ENCODE measurements at regions not wholly inside any gene's neighbourhood (a gene's known extent, or its start where the extent isn't known, plus 50 kb on each side); places are given as distances from the start of the nearest gene placed in this dataset.
"Not testable (repeated sequence)": the region's sequence is repeated elsewhere in the genome, so short reads cannot be mapped to it uniquely, and the experiment has no call there.

DNA sequence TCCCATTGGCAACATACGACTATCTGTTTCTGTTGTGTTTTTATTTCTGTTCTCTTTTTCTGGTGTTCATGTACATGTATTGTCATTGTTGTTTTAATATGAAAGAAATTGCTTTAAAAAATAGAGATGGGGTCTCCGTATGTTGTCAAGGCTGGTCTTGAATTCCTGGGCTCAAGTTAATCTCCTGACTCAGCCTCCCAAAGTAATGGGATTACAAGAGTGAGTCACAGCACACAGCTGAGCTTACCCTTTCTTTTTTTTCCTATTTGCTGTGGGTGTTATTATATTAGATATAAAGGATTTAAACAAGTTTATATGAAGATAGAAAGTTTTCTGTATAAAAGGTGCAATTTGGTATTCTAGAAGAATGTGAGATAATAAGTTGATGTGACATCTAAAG, 554.6 kb downstream of the DSC3 start:
- H3K27ac ChIP-seq, result no peak overlapping the region

GRCh38 chr18:30486856-30487255, 555.7 kb downstream of the DSC3 start:
- H3K27ac ChIP-seq, result no peak overlapping the region
- DNase-seq (ENCODE audit: low read depth, low spot score), result no peak

More for the DNA sequence above, 554.6 kb downstream of the DSC3 start:
- DNase-seq (ENCODE audit: low read depth, low spot score), result no peak

DNA sequence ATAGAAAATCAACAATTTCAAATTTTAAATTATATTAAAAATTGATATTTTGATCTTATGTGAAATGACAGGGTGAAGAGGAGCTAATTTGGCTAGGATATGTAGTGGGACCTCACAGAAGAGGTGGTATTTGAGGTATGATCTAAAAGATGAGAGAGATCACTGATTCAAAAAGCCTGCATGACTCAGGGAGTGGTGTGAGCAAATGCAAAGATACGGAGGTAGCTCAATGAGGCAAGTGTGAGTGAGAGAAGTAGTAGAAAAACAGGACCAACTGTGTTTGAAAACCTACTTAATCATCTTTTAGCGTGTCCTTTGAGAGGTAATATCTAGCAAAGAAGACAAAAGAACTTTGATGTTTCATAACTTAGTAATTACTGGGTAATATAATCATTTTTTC, 557.5 kb downstream of the DSC3 start:
- DNase-seq (ENCODE audit: low read depth, low spot score), result no peak
- no peak overlapping the region for H3K27ac ChIP-seq

- DNase-seq (ENCODE audit: low read depth, low spot score), result no peak
- H3K27ac ChIP-seq, result no peak overlapping the region
These were observed 560.7 kb downstream of the DSC3 start for GRCh38 chr18:30481871-30482270.

- no peak overlapping the region for H3K27ac ChIP-seq
- no peak for DNase-seq (ENCODE audit: low read depth, low spot score)
These were observed 573.5 kb downstream of the DSC3 start for GRCh38 chr18:30469091-30469490.

GRCh38 chr18:30465096-30465495, 577.4 kb downstream of the DSC3 start:
- H3K27ac ChIP-seq, result no peak overlapping the region
- no peak for DNase-seq (ENCODE audit: low read depth, low spot score)

- H3K27ac ChIP-seq, result no peak overlapping the region
- no peak for DNase-seq (ENCODE audit: low read depth, low spot score)
These were observed 585.4 kb downstream of the DSC3 start for GRCh38 chr18:30457156-30457555.

DNA sequence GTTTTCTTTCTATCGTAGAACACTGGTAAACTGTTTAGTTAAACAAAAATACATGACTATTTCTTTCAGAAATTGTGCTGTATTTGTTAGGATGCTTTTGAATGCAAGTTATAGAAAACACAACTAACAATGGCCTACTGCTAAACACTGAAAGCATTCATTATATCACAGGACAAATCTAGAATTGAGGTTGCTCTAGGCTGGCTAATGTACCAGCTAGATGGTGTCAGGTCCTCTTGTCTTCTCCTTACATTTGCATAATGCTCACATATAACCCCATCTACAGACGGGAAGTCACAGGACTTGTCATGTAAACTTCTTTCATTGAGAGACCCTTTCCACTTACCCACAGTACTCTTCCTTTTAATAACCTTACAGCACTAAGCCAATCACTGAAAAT, 586.8 kb downstream of the DSC3 start:
- no peak for DNase-seq (ENCODE audit: low read depth, low spot score)
- no peak overlapping the region for H3K27ac ChIP-seq

DNA sequence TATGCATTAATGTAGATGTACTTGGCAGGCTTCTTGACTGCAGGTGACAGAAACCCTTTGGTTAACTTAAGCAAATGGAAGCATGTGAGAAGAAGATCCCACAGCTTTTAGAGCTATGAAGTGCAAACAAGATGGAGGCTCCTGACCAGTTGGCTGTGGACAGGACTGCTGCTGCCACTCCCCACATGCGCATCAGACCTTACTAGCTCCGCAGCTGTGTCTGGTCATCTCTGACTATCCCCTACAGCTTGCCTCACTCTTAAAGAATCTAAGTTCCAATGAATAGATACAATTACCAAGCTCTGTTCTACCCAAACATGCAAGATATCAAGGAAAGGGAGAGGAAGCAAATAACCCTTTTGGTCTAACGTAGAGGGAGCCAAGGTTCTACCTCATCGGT, 587.6 kb downstream of the DSC3 start:
- H3K27ac ChIP-seq, result no peak overlapping the region
- no peak for DNase-seq (ENCODE audit: low read depth, low spot score)

- DNase-seq (ENCODE audit: low read depth, low spot score), result no peak
- H3K27ac ChIP-seq, result no peak overlapping the region
These were observed 590.6 kb downstream of the DSC3 start for GRCh38 chr18:30451981-30452380.

DNA sequence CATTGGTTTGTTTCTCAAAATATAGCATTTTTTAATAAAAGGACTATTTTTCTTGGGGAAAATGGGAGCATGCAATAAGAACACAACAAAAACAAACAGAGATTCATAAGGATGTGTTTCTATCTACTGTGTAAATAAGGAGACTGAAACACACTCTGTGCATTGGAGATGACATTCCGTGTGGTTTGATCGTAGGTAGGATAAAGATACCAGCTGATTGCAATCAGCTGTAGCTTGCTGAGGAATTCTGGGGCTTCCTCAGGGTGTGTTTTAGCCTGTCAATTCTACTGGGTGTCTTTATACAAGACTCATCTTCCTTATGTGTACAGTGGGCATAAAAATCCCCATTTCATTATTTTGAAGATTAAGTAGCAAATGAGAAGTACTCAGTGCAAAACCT, 591.6 kb downstream of the DSC3 start:
- no peak for DNase-seq (ENCODE audit: low read depth, low spot score)
- no peak overlapping the region for H3K27ac ChIP-seq

DNA sequence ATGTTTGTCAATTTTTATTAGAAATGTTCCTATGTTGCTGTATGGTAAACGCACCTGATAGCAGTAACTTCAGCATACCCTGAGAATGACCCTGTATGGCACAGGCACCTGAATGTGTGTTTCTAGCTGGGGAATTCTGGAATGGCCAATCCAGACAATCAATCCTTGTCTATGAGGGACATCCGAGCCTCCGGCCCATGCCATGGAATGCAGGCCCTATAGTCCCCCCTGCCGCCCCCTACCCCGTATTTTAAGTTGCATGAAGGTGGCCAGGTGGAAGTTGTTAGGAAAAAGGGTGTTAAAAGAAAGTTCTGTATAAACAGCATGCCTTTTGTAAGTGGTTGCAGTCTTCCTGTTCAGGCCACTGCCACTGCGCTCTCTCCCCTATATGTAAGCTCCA, 595.9 kb downstream of the DSC3 start:
- H3K27ac ChIP-seq, result no peak overlapping the region
- DNase-seq (ENCODE audit: low read depth, low spot score), result no peak

DNA sequence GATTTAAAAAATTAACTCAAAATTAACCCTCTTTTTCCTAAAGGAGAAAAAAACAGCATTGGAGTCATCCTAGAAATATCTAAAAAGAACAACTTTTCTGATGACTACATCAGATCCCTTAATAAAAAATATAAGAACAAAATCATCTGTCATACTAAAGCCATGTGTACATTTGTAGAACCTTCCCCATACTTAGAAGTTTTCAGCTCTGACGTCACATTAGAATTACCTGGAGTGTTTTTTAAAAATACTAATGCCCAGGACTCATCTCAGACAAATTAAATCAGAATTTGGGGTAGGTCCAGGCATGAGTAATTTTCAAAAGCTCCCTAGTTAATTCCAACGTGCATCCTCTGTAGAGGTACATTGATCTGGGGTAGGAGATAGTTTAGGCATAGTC, 598.0 kb downstream of the DSC3 start:
- H3K27ac ChIP-seq, result no peak overlapping the region
- no peak for DNase-seq (ENCODE audit: low read depth, low spot score)

DNA sequence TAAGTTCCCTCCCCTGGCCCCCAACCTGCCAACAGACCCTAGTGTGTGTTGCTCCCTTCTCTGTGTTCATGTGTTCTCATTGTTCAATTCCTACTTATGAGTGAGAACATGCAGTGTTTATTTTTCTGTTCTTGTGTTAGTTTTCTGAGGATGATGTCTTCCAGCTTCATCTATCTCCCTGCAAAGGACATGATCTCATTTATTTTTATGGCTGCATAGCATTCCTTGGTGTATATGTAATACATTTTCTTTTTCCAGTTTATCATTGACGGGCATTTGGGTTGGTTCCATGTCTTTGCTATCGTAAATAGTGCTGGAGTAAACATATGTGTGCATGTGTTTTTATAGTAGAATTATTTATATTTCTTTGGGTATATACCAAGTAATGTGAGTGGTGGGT, 602.2 kb downstream of the DSC3 start:
- H3K27ac ChIP-seq, result no peak overlapping the region
- DNase-seq (ENCODE audit: low read depth, low spot score), result no peak

- no peak overlapping the region for H3K27ac ChIP-seq
- no peak for DNase-seq (ENCODE audit: low read depth, low spot score)
These were observed 603.4 kb downstream of the DSC3 start for GRCh38 chr18:30439174-30439573.

- DNase-seq (ENCODE audit: low read depth, low spot score), result no peak
- no peak overlapping the region for H3K27ac ChIP-seq
These were observed 610.2 kb downstream of the DSC3 start for GRCh38 chr18:30432349-30432748.

GRCh38 chr18:30419399-30419798, 623.1 kb downstream of the DSC3 start:
- not testable (repeated sequence) for DNase-seq (ENCODE audit: low read depth, low spot score); H3K27ac ChIP-seq

- no peak for DNase-seq (ENCODE audit: low read depth, low spot score)
- H3K27ac ChIP-seq, result no peak overlapping the region
These were observed 626.6 kb downstream of the DSC3 start for GRCh38 chr18:30415903-30416302.

DNA sequence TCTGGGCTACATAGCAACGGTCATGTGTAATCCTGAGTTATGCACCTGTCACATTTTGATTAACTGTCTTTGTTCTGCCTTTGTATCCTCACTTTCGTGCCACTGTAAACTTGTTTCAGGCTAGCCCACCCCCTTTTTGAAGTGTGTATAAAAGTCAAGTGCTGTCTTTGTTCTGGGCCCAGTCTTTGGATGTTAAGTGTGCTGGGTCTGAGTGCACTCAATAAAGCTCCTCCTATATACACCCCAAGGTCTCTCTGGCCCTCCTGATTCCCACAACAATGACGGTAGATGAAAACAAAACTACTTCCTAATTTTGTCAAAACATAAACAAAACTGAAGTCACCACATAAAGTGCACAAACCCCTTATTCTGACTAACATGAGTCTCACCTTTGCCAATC, 633.4 kb downstream of the DSC3 start:
- DNase-seq (ENCODE audit: low read depth, low spot score), result no peak
- H3K27ac ChIP-seq, result no peak overlapping the region

DNA sequence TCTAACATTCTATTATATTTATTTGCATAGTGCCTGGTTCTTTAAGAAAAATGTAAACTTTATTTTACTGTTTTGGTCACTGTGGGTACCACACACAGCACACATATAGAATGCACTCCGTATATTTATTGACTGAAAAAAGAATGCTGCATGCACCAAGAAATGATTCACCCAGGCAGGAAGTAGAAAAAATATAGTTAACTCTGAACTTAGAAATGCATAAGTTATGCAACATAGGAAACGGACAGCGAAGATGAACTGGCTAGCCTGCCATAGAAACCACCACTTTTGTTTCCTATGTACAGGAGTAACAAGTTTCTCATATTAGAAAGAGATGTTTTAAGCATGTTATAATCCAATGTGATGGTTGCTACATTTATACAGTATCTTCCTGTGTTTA, 635.8 kb downstream of the DSC3 start:
- no peak for DNase-seq (ENCODE audit: low read depth, low spot score)
- H3K27ac ChIP-seq, result no peak overlapping the region

- H3K27ac ChIP-seq, result no peak overlapping the region
- DNase-seq (ENCODE audit: low read depth, low spot score), result no peak
These were observed 637.5 kb downstream of the DSC3 start for GRCh38 chr18:30405038-30405437.

DNA sequence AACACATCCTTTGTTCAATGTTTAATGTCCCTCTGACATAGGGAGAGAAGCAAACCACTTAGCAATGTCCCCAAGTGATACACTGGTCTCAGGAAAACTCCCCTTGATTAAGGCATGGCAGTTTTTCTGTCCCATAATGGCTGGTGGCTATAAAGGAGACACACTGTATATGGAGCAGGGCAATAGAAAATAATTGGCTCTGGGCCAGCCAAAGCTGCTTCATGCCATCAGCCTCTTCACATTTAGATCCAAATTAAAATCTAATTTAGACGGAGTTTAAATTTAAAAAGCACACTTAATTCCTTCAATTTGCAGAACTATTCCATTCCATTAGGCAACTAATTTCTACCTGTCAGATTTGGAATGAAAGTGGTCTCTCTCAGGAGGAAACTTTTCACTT, 638.1 kb downstream of the DSC3 start:
- no peak overlapping the region for H3K27ac ChIP-seq
- no peak for DNase-seq (ENCODE audit: low read depth, low spot score)

DNA sequence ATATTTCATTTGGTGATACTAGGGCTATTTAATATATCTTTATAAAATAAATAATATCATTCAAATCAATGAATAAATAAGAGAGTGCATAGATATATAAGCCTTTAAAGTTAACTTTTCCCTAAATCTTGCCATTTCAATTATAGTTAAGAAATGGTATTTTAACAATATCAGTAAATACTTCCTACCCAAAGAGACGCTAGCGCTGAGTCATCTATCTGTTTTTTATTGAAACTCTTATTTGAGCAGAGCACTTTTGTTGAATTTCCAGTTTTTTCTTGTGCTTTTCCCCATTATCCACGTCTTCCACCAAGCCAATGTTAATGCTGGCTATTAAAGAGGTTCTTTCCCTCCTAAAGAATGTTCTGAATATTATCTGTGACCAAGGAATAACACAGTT, 639.3 kb downstream of the DSC3 start:
- no peak for DNase-seq (ENCODE audit: low read depth, low spot score)
- no peak overlapping the region for H3K27ac ChIP-seq
